Gastroesophageal sphincter (tissue), 4 donors: ENCODE measurements at regions not wholly inside any gene's neighbourhood (a gene's known extent, or its start where the extent isn't known, plus 50 kb on each side); places are given as distances from the start of the nearest gene placed in this dataset.
A peak's percentile ranks its signal among the peaks of the same experiment; 100 is the strongest.

Experiments used
- ATAC-seq: fragments of 150-250 bp; one replicate; pipeline ENCODE4 v1.9.1; 2016; ENCODE audit warnings: mild to moderate bottlenecking, moderate library complexity
- H3K27ac ChIP-seq, 4 donors: fragments of 200-600 bp; sonication (generic) in 3 of 4; 1 replicate in 3 of 4; 2 replicates in 1 of 4; pipeline ENCODE4 v1.5.1; 2016 to 2019
- H3K27me3 ChIP-seq: fragments of 200-600 bp; sonication (generic); one replicate; pipeline ENCODE4 v1.5.1; 2019
- H3K36me3 ChIP-seq, 2 donors: fragments of 200-600 bp; sonication (generic); one replicate each; pipeline ENCODE4 v1.5.1; 2019; ENCODE audit warnings: control low read depth in 1 of 2
- H3K4me1 ChIP-seq, 3 donors: fragments of 200-600 bp; sonication (generic); 1 replicate in 2 of 3; 2 replicates in 1 of 3; pipeline ENCODE4 v1.5.1; 2016 to 2019; ENCODE audit warnings: control low read depth in 2 of 3
- H3K4me3 ChIP-seq, 2 donors: fragments of 200-600 bp; sonication (generic); one replicate each; pipeline ENCODE4 v1.5.1; 2019; ENCODE audit warnings: mild to moderate bottlenecking in 1 of 2, moderate library complexity in 1 of 2
- H3K9me3 ChIP-seq, 3 donors: fragments of 200-600 bp; sonication (generic); one replicate each; pipeline ENCODE4 v1.5.1; 2017 to 2019; ENCODE audit warnings: control low read depth in 2 of 3
- CTCF ChIP-seq, 4 experiments: fragments of 200-600 bp in 2 of 4; fragments of 450-650 bp in 2 of 4; sonication (generic) in 1 of 4; IDR thresholded peaks; one replicate each; pipeline ENCODE4 v1.5.1; 2017 to 2019; ENCODE audit warnings: antibody characterized with exemption in 4 of 4, mild to moderate bottlenecking in 2 of 4, moderate library complexity in 2 of 4
- EP300 ChIP-seq: sonication (generic); formaldehyde crosslinking; IDR thresholded peaks from one replicate; pipeline ENCODE4 v1.6.1; 2017; ENCODE audit warnings: antibody characterized with exemption, mild to moderate bottlenecking
- POLR2A ChIP-seq, 2 donors: fragments of 450-650 bp; IDR thresholded peaks; one replicate each; pipeline ENCODE4 v1.6.1; 2017; ENCODE audit warnings: antibody characterized with exemption in 2 of 2, mild to moderate bottlenecking in 2 of 2, moderate library complexity in 1 of 2
- POLR2AphosphoS5 ChIP-seq: sonication (generic); formaldehyde crosslinking; IDR thresholded peaks from one replicate; pipeline ENCODE4 v1.6.1; 2017; ENCODE audit warnings: antibody characterized with exemption
- WGBS, 2 donors: methylation state at CpG; one replicate each; pipeline ENCODE4 v1.1.5; 2018; ENCODE audit warnings: low coverage in 1 of 2; 5-methylcytosine and 5-hydroxymethylcytosine counted together

GRCh38 chr12:75865315-75865714 lies 166.3 kb downstream of the PHLDA1 start:
- TF ChIP-seq POLR2AphosphoS5 (no peak), POLR2A (IDR thresholded peaks at IDR 0.05) (no peak), CTCF (IDR thresholded peaks at IDR 0.05) (no peak), EP300 (no peak)
- H3K27me3 ChIP-seq = no peaks in the 10 kb centered on the region
- WGBS, 2 donors = 88 to 90% methylated on average over 2 to 3 of the region's 3 CpGs
- H3K9me3 ChIP-seq = no peaks in the 10 kb centered on the region
- H3K4me1 ChIP-seq = no peaks in the 10 kb centered on the region
- no peak overlapping the region for H3K27ac ChIP-seq
- H3K36me3 ChIP-seq = no peaks in the 10 kb centered on the region
- no peak for ATAC-seq
- no peak overlapping the region for H3K4me3 ChIP-seq

- no peaks in the 10 kb centered on the region for H3K9me3 ChIP-seq
- ATAC-seq = no peak
- no peaks in the 10 kb centered on the region for H3K4me1 ChIP-seq
- TF ChIP-seq POLR2A (IDR thresholded peaks at IDR 0.05) = no peak
- TF ChIP-seq EP300 = no peak
- no peak for TF ChIP-seq POLR2AphosphoS5
- TF ChIP-seq CTCF (IDR thresholded peaks at IDR 0.05) = no peak
- H3K27ac ChIP-seq = no peak overlapping the region
- no peaks in the 10 kb centered on the region for H3K36me3 ChIP-seq
- H3K4me3 ChIP-seq = no peak overlapping the region
- no peaks in the 10 kb centered on the region for H3K27me3 ChIP-seq
These were observed 167.4 kb downstream of the PHLDA1 start for GRCh38 chr12:75864161-75864560.

GRCh38 chr12:75863533-75863932 lies 168.0 kb downstream of the PHLDA1 start:
- Histone ChIP-seq H3K9me3 (no peaks in the 10 kb centered on the region), H3K4me3 (no peak overlapping the region), H3K27me3 (no peaks in the 10 kb centered on the region), H3K4me1 (no peaks in the 10 kb centered on the region), H3K36me3 (no peaks in the 10 kb centered on the region), H3K27ac (no peak overlapping the region)
- WGBS, 2 donors = 73 to 77% methylated on average over 3 to 5 of the region's 7 CpGs
- TF ChIP-seq EP300 (no peak), POLR2A (IDR thresholded peaks at IDR 0.05) (no peak), CTCF (IDR thresholded peaks at IDR 0.05) (no peak), POLR2AphosphoS5 (no peak)
- no peak for ATAC-seq

GRCh38 chr12:75862692-75863471 lies 168.7 kb downstream of the PHLDA1 start:
- Histone ChIP-seq H3K36me3 (no peaks in the 10 kb centered on the region), H3K9me3 (no peaks in the 10 kb centered on the region), H3K4me3 (no peak overlapping the region), H3K27ac (no peak overlapping the region), H3K27me3 (no peaks in the 10 kb centered on the region), H3K4me1 (no peaks in the 10 kb centered on the region)
- 27 to 33% methylated on average over 1 to 2 of the region's 2 CpGs for WGBS, 2 donors
- TF ChIP-seq CTCF (IDR thresholded peaks at IDR 0.05) (no peak), POLR2A (IDR thresholded peaks at IDR 0.05) (no peak), EP300 (no peak), POLR2AphosphoS5 (no peak)
- ATAC-seq = peak; percentile 57

GRCh38 chr12:75859868-75860267 lies 171.7 kb downstream of the PHLDA1 start:
- no peak for ATAC-seq
- no peaks in the 10 kb centered on the region for H3K27me3 ChIP-seq
- no peaks in the 10 kb centered on the region for H3K4me1 ChIP-seq
- no peak overlapping the region for H3K4me3 ChIP-seq
- 44 to 67% methylated on average over 2 of the region's 2 CpGs for WGBS, 2 donors
- no peak overlapping the region for H3K27ac ChIP-seq
- no peaks in the 10 kb centered on the region for H3K9me3 ChIP-seq
- no peaks in the 10 kb centered on the region for H3K36me3 ChIP-seq
- TF ChIP-seq POLR2A (IDR thresholded peaks at IDR 0.05) = no peak
- no peak for TF ChIP-seq EP300
- no peak for TF ChIP-seq POLR2AphosphoS5
- no peak for TF ChIP-seq CTCF (IDR thresholded peaks at IDR 0.05)
